ENCODE measurements at regions not wholly inside any gene's neighbourhood (a gene's known extent, or its start where the extent isn't known, plus 50 kb on each side); places are given as distances from the start of the nearest gene placed in this dataset.

DNA sequence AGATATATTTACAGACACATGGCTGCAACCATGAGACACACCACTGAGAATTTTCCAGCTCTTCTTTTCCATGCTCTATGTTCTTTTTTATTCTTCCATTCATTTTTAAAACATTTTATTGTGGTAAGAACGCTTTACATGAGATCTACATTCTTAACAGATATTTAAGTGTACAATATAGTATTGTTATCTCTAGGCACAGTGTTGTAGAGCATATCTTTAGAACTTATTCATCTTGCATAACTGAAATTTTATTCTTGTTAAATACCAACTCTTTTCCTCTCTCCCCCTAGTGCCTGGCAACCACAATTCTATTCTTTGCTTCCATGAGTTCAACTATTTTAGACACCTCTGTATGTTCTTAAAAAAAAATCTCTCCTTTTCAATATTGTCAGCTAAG is 67.1 kb upstream of the HABP2 start:
- ChIA-PET POLR2A (no interaction called here), RAD21 (ENCODE audit: low non-redundant PET in 1 of 2, low total read pairs in 2 of 2, uncharacterized antibody in 2 of 2, unreplicated experiment in 2 of 2) (no interaction called here), CTCF (no interaction called here)
- ATAC-seq (no peak), DNase-seq (ENCODE audit: low read depth, low spot score) (no peak)
- Histone ChIP-seq H3K4me1 (ENCODE audit: control insufficient read depth in 1 of 2, insufficient read depth in 2 of 2, low read length in 2 of 2) (no peaks in the 10 kb centered on the region), H3K9me3 (ENCODE audit: control insufficient read depth in 1 of 2, insufficient read depth in 1 of 2, low read depth in 1 of 2, low read length in 2 of 2) (peaks cover 0 to 12% of the 10 kb centered on the region in 2 experiments; a peak in 2 of 4 replicates), H3K9me2 (ENCODE audit: insufficient read depth) (no peaks in the 10 kb centered on the region), H3K4me3 (replicated peaks in 1 of 2; ENCODE audit: low read depth in 1 of 2, low read length in 2 of 2) (no peak overlapping the region), H3K36me3 (ENCODE audit: control insufficient read depth in 1 of 2, insufficient read depth in 2 of 2, low read length in 2 of 2) (no peaks in the 10 kb centered on the region), H3K27me3 (ENCODE audit: insufficient read depth, low read length) (peaks cover under 1% of the 10 kb centered on the region; the same call in 1 of the 2 replicates), H3K4me2 (ENCODE audit: low read length) (no peak overlapping the region), H2AFZ (ENCODE audit: low read depth, low read length, poor library complexity, severe bottlenecking) (no peak overlapping the region), H4K20me1 (ENCODE audit: insufficient read depth) (no peaks in the 10 kb centered on the region), H3K79me2 (ENCODE audit: insufficient read depth, low read length) (no peaks in the 10 kb centered on the region), H3K27ac (ENCODE audit: low read depth, low read length) (no peak overlapping the region), H3K9ac (ENCODE audit: low read length) (no peak overlapping the region)
- intact Hi-C loops (cut with micrococcal nuclease): no loop called here
- no TSS peak for BruUV-seq (replicated peaks)
- no peak for TF ChIP-seq TCF7L2 (IDR thresholded peaks at IDR 0.05; ENCODE audit: borderline replicate concordance, extremely low read depth, insufficient read depth, insufficient read length)
- TF ChIP-seq, protein P1, sequence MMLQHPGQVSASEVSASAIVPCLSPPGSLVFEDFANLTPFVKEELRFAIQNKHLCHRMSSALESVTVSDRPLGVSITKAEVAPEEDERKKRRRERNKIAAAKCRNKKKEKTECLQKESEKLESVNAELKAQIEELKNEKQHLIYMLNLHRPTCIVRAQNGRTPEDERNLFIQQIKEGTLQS (IDR thresholded peaks at IDR 0.05): no peak
- no peak for TF ChIP-seq EZH2 (IDR thresholded peaks at IDR 0.05)
- TF ChIP-seq JUND (IDR thresholded peaks at IDR 0.05): no peak
- TF ChIP-seq, protein P2, sequence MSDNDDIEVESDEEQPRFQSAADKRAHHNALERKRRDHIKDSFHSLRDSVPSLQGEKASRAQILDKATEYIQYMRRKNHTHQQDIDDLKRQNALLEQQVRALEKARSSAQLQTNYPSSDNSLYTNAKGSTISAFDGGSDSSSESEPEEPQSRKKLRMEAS (IDR thresholded peaks at IDR 0.05): no peak
- no peak for TF ChIP-seq ZFX (IDR thresholded peaks at IDR 0.05)

DNA sequence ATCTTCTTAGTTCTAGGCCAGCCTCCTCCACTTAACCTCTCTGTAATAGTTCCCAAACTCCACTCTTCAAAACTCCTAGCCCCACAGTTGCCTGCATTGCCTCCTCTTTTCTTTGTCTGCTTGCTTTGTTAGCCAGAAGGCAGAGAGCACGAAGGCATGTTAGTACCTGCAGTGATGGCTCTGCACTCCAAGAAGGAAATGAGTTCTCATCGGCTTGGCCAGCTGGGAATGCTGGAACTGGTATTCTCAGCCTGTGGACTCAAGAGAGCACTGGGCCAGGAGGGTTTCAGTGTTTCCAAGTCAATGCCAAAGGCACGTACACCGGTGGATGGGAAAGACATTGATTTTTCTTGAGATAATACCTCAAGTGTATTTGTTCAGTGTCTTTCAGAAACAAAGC is 66.3 kb upstream of the HABP2 start:
- intact Hi-C loops (cut with micrococcal nuclease): no loop called here
- H3K9me3 ChIP-seq (ENCODE audit: control insufficient read depth in 1 of 2, insufficient read depth in 1 of 2, low read depth in 1 of 2, low read length in 2 of 2): peaks cover 0 to 5% of the 10 kb centered on the region in 2 experiments; a peak in 1 of 4 replicates
- POLR2A ChIA-PET: no interaction called here
- CTCF ChIA-PET: no interaction called here
- H3K27me3 ChIP-seq (ENCODE audit: insufficient read depth, low read length): peaks cover 8% of the 10 kb centered on the region
- H3K4me1 ChIP-seq (ENCODE audit: control insufficient read depth in 1 of 2, insufficient read depth in 2 of 2, low read length in 2 of 2): no peaks in the 10 kb centered on the region
- no peak for TF ChIP-seq YY1 (IDR thresholded peaks at IDR 0.05; ENCODE audit: extremely low read depth, insufficient replicate concordance, low read depth, low read length)
- H3K4me3 ChIP-seq (replicated peaks in 1 of 2; ENCODE audit: low read depth in 1 of 2, low read length in 2 of 2): no peak overlapping the region
- no peaks in the 10 kb centered on the region for H4K20me1 ChIP-seq (ENCODE audit: insufficient read depth)
- BruUV-seq (replicated peaks): no TSS peak
- RAD21 ChIA-PET (ENCODE audit: low non-redundant PET in 1 of 2, low total read pairs in 2 of 2, uncharacterized antibody in 2 of 2, unreplicated experiment in 2 of 2): no interaction called here
- H3K4me2 ChIP-seq (ENCODE audit: low read length): no peak overlapping the region
- no peaks in the 10 kb centered on the region for H3K9me2 ChIP-seq (ENCODE audit: insufficient read depth)
- H2AFZ ChIP-seq (ENCODE audit: low read depth, low read length, poor library complexity, severe bottlenecking): no peak overlapping the region
- no peaks in the 10 kb centered on the region for H3K36me3 ChIP-seq (ENCODE audit: control insufficient read depth in 1 of 2, insufficient read depth in 2 of 2, low read length in 2 of 2)
- DNase-seq (ENCODE audit: low read depth, low spot score) (no peak), ATAC-seq (no peak)
- no peak overlapping the region for H3K27ac ChIP-seq (ENCODE audit: low read depth, low read length)
- no peak overlapping the region for H3K9ac ChIP-seq (ENCODE audit: low read length)
- H3K79me2 ChIP-seq (ENCODE audit: insufficient read depth, low read length): no peaks in the 10 kb centered on the region
